DMS53 treated with DMSO at 0.1 percent for 48 hours (cell line): ENCODE measurements at regions not wholly inside any gene's neighbourhood (a gene's known extent, or its start where the extent isn't known, plus 50 kb on each side); places are given as distances from the start of the nearest gene placed in this dataset.
"Not testable (repeated sequence)": the region's sequence is repeated elsewhere in the genome, so short reads cannot be mapped to it uniquely, and the experiment has no call there.

ENCODE experiments used
- DNase-seq: peaks from one replicate; lab custom pipeline; 2025; ENCODE audit not compliant: unreplicated experiment; lab: John Stamatoyannopoulos, UW

DNA sequence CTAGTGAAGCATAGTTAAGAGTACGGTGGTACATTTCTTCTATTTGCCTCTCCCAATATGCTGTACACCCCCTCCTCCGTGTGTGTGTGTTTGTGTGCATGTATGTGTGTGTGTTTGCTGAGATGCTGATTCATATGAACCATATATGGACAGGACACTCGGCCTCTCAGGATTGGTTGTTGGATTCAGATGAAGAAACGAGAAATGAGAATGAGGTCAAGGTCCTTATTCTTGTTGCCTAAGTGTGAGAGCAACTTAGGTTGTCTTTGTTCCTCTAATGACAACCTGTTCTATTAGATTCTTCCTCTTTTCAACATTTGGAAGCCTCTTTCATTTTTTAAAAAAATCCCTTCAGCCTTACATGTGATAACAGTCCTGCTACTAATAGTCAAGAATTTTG, 1387.6 kb downstream of the STIM2 start:
- DNase-seq = no peak

DNA sequence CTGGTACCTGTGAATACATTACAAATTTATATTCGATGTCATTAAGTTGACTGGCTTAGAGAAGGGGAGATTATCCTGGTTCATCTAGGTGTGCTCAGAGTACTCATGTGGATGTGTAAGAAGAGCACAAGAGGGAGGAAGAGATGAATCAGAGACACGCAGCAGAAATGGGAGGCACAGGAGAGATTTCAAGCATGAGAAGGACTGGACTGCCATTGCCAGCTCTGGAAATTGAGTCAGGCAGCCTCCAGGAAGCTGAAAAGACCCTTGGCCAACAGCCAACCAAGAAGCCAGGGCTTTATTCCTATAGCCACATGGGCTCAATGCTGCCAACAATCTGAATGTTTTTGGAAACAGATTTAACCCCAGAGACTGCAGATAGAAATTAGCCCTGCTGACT, 1390.0 kb downstream of the STIM2 start:
- no peak for DNase-seq

DNA sequence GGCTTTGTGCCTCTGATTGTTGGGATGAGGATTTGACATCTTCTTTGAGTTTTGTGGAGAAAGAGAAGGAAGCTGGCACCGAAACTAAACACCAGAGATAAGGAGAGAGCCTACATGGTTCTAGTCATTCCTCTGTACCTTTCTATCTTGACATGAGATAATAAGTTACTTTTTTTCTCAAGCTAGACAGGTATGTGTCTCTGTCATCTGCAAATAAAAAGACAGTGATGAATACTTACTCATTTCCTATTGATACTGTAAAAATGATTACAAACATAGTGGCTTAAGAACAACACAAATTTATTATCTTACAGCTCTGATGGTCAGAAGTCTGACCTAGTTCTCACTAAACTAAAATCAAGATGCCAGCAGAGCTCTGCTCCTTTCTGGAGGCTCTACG, 1391.2 kb downstream of the STIM2 start:
- no peak for DNase-seq

DNA sequence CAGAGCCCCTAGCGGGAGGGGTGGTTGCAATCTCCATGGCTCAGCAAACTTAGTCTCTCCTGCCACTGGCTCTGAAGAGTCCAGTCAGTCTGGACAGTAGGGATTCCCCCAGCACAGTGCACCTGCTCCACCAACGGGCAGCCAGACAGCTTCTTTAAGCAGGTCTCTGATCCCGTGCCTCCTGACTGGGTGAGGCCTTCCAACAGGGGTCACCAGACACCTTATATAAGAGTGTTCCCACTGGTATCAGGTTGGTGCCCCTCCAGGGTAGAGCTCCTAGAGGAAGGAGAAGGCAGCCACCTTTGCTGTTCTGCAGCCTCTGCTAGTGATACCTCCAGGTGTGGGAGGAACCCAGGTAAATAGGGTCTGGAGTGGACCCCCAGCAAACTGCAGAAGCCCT, 1393.4 kb downstream of the STIM2 start:
- no peak for DNase-seq

DNA sequence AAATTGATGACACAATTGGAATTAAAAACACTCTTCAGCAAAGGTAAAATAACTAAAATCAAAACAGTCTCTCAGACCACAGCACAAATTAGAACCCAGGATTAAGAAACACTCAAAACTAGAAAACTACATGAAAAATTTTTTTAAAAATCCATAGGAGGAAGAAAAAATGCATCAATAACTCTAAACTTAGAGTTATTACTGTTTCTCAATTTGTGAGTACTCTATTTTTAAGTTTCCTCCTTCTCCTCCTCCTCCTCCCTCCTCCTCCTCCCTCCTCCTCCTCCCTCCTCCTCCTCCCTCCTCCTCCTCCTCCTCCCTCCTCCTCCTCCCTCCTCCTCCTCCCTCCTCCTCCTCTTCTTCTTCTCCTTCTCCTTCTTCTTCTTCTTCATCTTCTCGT, 1395.7 kb downstream of the STIM2 start:
- DNase-seq = no peak

DNA sequence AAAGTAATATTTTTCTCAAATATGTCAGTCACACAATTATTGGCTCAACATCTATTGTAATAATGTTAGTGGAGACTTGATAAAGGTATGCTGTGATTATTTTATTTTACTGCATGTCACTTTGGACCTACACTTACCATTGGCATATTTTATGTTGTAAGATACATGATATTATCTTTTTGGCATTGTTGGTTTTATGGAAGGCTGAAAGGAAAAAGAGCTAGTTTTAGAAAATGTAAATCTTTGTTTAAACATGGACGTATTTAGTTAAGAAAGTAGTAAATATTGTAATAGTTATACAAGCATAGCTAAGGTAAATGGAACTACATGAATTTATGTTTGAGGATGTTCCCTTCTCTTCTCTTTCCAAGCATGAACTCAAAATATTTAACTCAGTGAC, 1399.3 kb downstream of the STIM2 start:
- peak; percentile 22 for DNase-seq

DNA sequence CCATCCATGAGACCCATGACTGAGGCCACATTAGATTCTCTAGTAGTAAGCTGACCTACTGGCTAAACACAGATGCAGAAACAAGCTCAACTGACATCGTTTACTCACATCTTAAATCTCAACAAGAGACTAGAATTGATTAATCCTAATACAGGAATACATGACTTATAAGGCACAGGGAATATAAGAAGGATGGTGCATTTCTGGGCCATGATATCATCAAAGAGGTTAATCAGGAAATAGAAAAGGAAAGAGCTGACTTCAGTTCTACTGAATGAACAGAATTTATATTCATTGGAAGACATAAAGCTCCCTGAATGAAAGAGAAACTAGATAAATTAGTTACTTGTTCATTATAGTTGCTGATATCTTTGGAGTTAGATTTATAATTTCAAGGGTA, 1406.5 kb downstream of the STIM2 start:
- DNase-seq = no peak

DNA sequence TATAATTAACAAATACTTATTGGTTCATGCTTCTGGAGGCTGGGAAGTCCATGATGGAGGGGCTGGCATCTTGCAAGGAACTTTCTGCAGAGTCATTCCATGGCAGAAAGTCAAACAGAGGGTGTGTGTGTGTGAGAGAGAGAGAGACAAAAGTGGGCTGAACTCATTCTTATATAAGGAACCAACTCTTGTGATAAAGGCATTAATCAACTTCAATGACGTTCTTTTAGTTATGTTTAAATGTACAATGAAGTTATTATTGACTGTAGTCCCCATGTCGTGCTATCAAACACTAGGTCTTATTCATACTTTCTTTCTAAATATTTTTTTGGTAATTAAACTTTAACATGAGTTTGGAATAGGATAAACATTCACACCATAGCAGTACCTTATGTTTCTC, 1408.8 kb downstream of the STIM2 start:
- DNase-seq = no peak

DNA sequence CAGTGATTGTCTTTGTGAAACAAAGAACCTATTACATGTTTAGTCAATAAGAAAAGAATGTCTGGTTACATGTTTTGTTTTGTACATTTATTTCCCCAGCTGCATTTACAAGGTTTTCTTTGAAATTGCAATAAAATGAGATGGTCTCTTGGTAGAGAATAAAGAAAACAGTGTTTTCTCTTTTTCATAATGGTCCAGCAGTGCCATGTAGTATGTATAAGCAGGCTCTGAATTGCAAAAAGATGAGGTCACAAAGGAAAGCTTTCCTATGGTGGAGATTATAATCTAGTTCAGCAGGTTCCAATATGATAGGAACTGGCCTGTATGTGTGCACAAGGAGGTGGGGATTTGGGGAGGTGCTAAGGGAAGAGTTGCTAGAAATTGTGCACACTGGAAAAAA, 1417.3 kb downstream of the STIM2 start:
- DNase-seq = peak; percentile 44

DNA sequence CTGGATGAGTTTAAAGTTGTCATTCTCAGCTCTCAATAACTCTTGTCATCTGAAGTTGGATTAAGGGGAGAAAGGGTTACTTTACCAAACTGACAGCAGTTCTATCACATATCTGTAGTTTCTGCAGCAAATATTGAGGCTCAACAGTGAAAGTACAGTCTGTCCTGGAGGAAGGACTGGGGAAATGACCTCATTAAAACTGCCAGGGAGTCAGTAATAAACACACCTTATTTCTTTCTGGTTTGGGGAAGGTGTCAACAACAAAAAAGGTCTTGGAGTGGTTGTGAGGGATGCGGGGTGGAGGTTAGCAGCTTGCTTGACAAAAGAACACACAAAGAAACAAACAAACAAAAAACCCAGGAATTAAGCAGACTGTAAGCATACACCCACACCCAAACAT, 1418.0 kb downstream of the STIM2 start:
- DNase-seq = no peak

DNA sequence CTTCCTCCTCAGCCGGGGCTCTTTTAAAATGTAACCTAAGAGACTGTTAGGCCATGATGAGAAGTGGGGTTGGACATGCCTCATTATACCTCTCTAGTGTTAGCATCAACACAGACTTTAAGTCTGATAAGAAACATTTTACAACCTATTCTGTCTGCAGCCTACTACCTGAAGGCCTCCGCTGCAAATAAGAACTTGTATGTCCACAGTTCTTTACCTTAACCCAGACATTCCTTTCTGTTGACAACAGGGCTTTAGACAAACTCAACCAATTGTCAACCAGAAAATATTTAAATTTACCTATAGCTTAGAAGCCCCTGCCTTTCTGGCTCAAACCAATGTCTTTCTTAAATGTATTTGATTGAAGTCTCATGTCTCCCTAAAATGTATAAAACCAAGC, 1418.6 kb downstream of the STIM2 start:
- DNase-seq = no peak

DNA sequence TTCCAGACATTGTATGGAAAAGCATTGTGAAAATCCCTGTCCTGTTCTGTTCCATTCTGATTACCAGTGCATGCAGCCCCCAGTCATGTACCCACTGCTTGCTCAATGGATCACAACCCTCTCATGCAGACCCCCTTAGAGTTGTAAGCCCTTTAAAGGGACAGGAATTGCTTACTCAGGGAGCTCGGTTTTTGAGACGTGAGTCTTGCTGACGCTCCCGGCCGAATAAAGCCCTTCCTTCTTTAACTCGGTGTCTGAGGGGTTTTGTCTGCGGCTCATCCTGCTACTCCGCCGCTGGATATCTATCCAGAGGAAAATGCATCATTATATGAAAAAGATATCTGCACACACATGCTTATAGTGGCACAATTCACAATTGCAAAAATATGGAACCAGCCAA, 1425.6 kb downstream of the STIM2 start:
- not testable (repeated sequence) for DNase-seq

DNA sequence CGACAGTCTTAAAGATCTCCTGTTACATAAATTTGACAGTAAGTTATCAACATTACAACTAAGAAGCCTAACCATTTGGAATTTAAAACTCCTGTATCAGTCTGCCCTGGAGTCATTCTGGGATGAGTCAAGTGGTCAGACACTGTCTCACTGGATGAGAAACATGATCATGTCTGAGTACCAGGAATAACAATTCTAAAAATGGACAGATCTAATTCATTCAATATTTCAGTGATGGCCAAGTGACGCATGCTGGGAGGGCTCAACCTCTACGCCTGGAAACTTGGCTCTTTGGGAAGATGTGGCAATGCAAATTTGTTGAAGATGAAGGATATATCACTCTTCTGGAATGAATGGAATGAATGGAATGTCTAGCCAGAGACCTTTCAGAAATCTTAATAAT, 1427.2 kb downstream of the STIM2 start:
- DNase-seq = no peak

DNA sequence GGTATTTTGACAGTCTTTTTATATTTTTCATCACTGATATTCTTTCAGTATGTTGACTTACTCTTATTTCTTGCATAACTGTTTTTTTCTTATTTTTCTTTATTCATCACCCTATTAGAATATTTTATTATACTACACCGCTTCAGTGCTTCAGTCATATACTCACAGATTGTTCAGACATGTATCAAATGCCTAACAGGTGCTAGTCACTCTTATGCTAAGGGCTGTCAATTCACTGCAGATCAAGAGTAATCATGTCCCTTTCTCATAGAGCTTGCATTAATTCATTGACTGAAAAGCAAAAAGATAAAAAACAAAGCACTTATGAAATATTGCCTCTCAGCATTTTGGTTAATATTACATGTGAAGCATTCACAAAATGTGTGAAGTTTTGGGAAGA, 1435.6 kb downstream of the STIM2 start:
- no peak for DNase-seq

DNA sequence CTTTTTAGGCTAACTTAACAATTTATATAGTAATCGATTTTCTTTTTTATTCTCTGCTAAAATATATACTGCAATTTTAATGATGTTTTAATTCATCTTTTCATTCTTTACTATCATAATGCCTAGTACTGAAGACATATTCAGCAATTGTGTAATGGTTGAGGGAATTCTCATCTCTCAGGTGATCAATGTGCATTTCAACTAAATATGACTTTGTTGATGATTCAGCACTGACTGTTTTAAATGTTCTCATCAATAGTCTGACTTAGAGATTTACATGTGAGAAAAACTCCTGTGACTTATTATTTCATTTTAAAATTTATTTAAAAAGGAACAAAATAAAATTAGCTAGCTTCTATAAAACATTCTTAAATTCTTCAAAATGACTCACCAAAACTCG, 1450.3 kb downstream of the STIM2 start:
- DNase-seq = no peak

DNA sequence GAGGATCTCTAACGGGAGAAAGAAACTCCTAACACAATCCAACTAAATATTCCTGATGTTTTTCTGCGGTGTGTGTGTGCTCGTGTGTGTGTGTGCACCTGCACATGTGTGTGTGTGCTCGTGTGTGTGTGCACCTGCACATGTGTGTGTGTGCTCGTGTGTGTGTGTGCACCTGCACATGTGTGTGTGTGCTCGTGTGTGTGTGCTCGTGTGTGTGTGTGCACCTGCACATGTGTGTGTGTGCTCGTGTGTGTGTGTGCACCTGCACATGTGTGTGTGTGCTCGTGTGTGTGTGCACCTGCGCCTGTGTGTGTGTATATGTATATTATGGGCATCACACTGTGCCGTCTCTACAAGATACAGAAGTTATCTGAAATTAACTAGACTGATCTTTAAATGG, 1451.9 kb downstream of the STIM2 start:
- DNase-seq = not testable (repeated sequence)

DNA sequence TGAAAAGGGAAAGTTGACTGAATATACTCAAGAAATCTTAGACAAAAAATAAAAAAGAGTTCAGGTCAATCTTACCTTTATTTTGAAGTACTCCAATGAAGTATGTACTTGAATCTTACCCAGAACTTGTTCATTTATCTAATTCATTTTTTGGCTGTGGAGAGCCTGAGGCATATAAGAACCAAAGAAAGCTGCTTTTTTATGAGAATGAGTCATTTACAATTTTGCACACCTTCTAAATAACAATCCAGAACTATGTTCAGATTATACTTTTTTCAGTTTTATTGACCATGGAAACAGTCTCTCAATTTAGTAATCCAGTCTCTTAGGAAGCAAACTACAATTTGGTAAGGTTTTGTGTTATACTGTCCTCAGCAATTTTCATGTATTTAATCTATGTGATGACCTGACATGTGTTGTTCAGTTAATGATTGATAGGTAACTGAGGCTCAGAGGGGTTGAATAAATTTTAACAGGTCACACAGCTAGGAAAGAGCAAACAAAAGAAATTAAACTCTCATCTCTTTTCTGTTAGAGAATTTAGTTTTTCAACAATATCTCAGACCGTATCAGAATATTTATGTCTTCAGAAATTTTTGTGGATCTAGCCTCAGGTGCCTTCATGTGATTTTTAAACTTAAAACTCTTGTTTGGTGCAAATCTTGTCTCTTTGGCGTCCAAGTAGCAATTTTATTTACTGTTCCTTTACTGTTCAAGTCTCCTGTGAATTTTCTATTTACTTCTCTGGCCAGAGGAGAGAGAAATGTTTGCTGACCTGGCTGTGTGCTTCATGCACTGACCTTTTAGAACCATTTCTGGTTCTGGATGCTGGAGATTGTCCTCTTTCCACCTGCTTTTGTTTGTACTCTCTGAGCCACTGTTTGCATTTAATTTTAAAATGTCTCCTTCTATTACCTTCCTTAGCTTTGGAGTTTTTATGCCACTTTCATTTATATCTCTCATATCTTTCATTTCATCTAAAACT, 1453.4 kb downstream of the STIM2 start:
- DNase-seq = peak; percentile 92

DNA sequence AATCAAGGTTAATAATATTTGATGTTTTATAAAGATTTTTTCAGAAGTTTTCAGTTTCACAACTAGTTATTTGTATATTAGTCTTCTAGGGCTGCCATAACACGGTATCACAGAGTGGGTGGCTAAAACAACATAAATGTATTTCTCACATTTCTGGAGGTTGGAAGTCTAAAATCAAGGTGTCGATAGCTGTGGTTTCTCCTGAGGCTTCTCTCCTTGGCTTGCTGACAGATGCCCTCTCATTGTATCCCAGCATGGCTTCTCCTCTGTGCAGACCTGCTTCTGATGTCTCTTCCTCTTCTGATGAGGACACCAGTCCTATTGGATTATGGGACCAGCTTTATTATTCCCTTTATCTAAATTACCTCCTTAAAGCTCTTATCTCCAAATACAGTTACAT, 1456.6 kb downstream of the STIM2 start:
- DNase-seq = no peak

DNA sequence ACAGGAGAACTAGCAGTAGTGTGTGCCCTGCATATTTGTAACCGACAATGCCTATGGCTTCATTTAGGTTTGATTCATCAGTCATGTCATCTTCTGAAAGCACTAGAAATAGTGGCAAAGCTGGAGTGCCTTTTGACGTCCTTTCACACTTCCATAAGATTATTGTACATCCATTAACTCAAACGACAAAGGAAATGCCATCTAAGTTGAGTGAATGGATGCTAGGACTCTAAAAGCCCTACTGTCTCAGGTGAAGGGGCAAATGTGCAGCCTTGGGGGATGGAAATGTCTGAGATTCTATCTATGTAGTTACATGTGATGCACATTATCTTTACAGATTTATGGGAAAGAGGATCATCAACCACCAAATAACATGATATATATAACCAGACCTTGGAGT, 1473.6 kb downstream of the STIM2 start:
- DNase-seq = no peak

DNA sequence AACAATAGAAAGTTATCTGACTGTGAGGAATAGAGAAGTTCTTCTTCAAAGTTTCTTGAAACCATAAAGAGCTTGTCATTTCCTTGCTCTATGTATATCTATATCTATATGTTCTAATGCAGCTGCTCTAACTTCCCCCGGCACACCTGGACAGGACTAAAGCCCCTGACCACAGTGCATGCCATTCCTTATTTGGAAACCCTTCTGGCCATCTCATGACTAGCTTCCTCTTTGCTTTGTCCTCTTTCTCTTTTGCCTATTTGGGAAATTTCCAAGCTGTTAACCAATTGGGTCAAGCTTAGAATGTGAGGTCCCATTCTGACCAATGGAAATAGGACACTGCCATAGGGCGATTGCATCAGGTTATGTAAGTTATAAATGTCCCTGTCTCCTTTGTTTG, 1481.1 kb downstream of the STIM2 start:
- no peak for DNase-seq

DNA sequence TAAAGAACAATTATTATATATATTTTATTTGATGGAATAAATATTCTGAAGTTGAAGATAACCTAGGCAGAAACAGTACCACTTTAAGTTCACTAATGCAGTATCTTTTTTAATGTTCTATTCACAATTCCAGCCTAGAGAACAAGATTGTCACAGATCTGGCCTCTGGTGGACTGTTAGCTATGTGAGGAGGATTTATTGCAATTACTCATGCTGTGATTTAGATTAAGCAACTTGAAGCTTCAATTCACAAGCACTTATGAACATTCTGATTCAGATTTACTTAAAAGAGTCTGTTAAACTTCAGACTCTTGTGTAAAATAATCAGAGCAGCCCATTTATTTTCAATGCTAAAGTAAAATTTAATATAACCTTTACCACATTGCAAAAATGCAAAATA, 1489.8 kb downstream of the STIM2 start:
- DNase-seq = no peak

DNA sequence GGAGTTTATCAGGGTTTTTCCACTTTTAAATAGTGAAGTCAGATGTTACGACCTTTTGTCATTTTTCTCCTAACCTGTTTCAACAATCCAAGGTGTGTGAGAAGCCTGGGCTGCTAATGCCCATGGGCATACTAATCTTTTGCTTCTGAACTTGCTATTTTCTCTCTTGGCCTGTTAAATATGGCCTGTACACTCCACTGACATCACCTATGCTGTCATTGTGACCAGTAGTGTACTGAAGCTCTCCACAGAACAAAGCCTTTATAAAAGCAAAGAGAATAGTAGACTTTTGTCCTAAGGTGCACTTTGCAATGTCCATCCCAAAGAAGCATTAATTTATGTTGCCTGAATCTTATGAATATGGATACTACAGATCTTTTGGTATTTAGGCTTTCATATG, 1490.5 kb downstream of the STIM2 start:
- no peak for DNase-seq

DNA sequence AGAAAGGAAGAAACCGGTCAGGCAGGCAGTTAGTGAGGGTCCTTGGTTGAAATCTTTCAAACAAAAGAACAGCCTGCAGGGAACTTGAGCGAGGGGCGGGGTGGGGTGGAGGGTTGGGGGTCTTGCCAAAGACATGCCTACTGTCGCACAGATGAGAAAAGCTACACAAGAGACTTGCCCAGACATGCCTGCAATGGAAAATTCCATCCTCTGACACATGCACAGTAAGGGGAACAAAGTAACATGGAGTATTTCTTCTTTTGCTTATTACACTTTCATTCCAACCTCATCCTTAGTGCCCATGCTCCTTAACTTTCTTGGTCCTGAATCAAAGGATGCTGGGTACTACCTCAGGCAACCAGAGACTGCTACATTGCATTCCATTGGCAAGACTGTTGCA, 1491.2 kb downstream of the STIM2 start:
- no peak for DNase-seq
